ENCODE measurements at regions not wholly inside any gene's neighbourhood (a gene's known extent, or its start where the extent isn't known, plus 50 kb on each side); places are given as distances from the start of the nearest gene placed in this dataset.

GRCh38 chr4:82192017-82192673 lies 181.6 kb downstream of the HNRNPD start:
- CTCF ChIA-PET: interaction anchor here (1.5 kb wide), 1 partner anchor 10 kb away, joined by 4 read pairs; no protein-coding TSS in a partner anchor
- Histone ChIP-seq H3K79me2 (ENCODE audit: control insufficient read depth, insufficient read depth, low read length) (no peaks in the 10 kb centered on the region), H3K4me3 (no peak overlapping the region), H3K4me1 (ENCODE audit: control insufficient read depth, insufficient read depth, low read length) (no peaks in the 10 kb centered on the region), H3K27me3 (replicated peaks in 1 of 2; ENCODE audit: control insufficient read depth in 2 of 2, insufficient read depth in 2 of 2, low read length in 1 of 2) (no peaks in the 10 kb centered on the region), H2AFZ (ENCODE audit: control insufficient read depth, low read depth, low read length) (no peak overlapping the region), H4K20me1 (ENCODE audit: control insufficient read depth, insufficient read depth) (no peaks in the 10 kb centered on the region), H3K9me3 (replicated peaks; ENCODE audit: control insufficient read depth, insufficient read depth, low read length) (no peaks in the 10 kb centered on the region), H3K27ac (ENCODE audit: control insufficient read depth, insufficient read depth) (no peak overlapping the region), H3K36me3 (ENCODE audit: control insufficient read depth in 2 of 2, insufficient read depth in 2 of 2, low read length in 1 of 2) (no peaks in the 10 kb centered on the region), H3K4me2 (ENCODE audit: control insufficient read depth, insufficient read depth) (no peak overlapping the region), H3K9ac (ENCODE audit: control insufficient read depth, insufficient read depth, low read length) (no peak overlapping the region)
- DNase-seq (ENCODE audit: low read depth, low spot score): no peak
- POLR2A ChIA-PET: interaction anchor here (0.7 kb wide), 1 partner anchor 793 kb away, joined by 3 read pairs; no protein-coding TSS in a partner anchor
- RAD21 ChIA-PET (ENCODE audit: unreplicated experiment): no interaction called here
- no TSS peak for BruUV-seq (replicated peaks)
- intact Hi-C loops (cut with micrococcal nuclease; ENCODE audit: unreplicated experiment) (no loop called here), in situ Hi-C loops (cut with MboI) (no loop called here)
- ATAC-seq: no peak
- 17% methylated on average over 7 of the region's 8 CpGs for WGBS (ENCODE audit: insufficient coverage, insufficient replicate concordance, low lambda C conversion rate, missing lambda C conversion rate)
- TF ChIP-seq SP1 (IDR thresholded peaks at IDR 0.05; ENCODE audit: low read depth, low read length): no peak
- TF ChIP-seq CHD4 (IDR thresholded peaks at IDR 0.05): no peak
- no peak for TF ChIP-seq KLF5 (IDR thresholded peaks at IDR 0.05; ENCODE audit: partially characterized antibody)
- TF ChIP-seq POLR2A (IDR thresholded peaks at IDR 0.05; ENCODE audit: low read depth, low read length): no peak
- no peak for TF ChIP-seq RELA (IDR thresholded peaks at IDR 0.05; ENCODE audit: borderline replicate concordance, partially characterized antibody)
- no peak for TF ChIP-seq IKZF1 (conservative IDR thresholded peaks at IDR 0.05)
- TF ChIP-seq ZNF207 (IDR thresholded peaks at IDR 0.05; ENCODE audit: borderline replicate concordance): no peak
- no peak for TF ChIP-seq NFYA (IDR thresholded peaks at IDR 0.05; ENCODE audit: borderline replicate concordance, low read depth, low read length)
- no peak for TF ChIP-seq CEBPZ (IDR thresholded peaks at IDR 0.05; ENCODE audit: low read depth, low read length)
- TF ChIP-seq KDM1A (IDR thresholded peaks at IDR 0.05; ENCODE audit: borderline replicate concordance): no peak
- no peak for TF ChIP-seq USF2 (IDR thresholded peaks at IDR 0.05; ENCODE audit: borderline replicate concordance, low read depth, low read length)
- TF ChIP-seq CREB1 (IDR thresholded peaks at IDR 0.05; ENCODE audit: low read depth): no peak
- no peak for TF ChIP-seq TARDBP (IDR thresholded peaks at IDR 0.05; ENCODE audit: borderline replicate concordance)
- TF ChIP-seq KAT2A (conservative IDR thresholded peaks at IDR 0.05; ENCODE audit: control insufficient read depth, low read depth, low read length): no peak
- no peak for TF ChIP-seq MTA3 (IDR thresholded peaks at IDR 0.05; ENCODE audit: borderline replicate concordance, low read length)
- TF ChIP-seq STAT1 (conservative IDR thresholded peaks at IDR 0.05): no peak
- no peak for FAIRE-seq
- SMC1A ChIA-PET (ENCODE audit: uncharacterized antibody, unreplicated experiment): no interaction called here

Measured in GM12878 (cell line).